Mesenchymal stem cell (in vitro differentiated cells and primary cell): ENCODE measurements at regions not wholly inside any gene's neighbourhood (a gene's known extent, or its start where the extent isn't known, plus 50 kb on each side); places are given as distances from the start of the nearest gene placed in this dataset.
"Not testable (repeated sequence)": the region's sequence is repeated elsewhere in the genome, so short reads cannot be mapped to it uniquely, and the experiment has no call there.

ENCODE experiments used
- DNase-seq: peaks from one replicate; pipeline ENCODE4 v3.0.0-alpha.2; 2013
- H2AFZ ChIP-seq: one replicate; pipeline ENCODE4 v1.6.1; 2013; ENCODE audit warnings: low read depth, mild to moderate bottlenecking, control low read depth, inconsistent platforms, low read length, moderate library complexity
- H2AK5ac ChIP-seq: 2 replicates; pipeline ENCODE4 v1.6.1; 2013; ENCODE audit warnings: low read length, moderate library complexity, mild to moderate bottlenecking, inconsistent platforms; ENCODE audit not compliant: severe bottlenecking
- H2BK120ac ChIP-seq: one replicate; pipeline ENCODE4 v1.6.1; 2013; ENCODE audit warnings: low read depth, mild to moderate bottlenecking, inconsistent platforms, low read length, moderate library complexity
- H2BK12ac ChIP-seq, 2 experiments: one replicate each; pipeline ENCODE4 v1.6.1; 2013; ENCODE audit warnings: inconsistent platforms in 2 of 2, low read length in 2 of 2, mild to moderate bottlenecking in 2 of 2, moderate library complexity in 2 of 2, control low read depth in 1 of 2
- H2BK15ac ChIP-seq: one replicate; pipeline ENCODE4 v1.6.1; 2013; ENCODE audit warnings: mild to moderate bottlenecking, low read depth, inconsistent platforms; ENCODE audit not compliant: poor library complexity, severe bottlenecking
- H2BK5ac ChIP-seq: 2 replicates; pipeline ENCODE4 v1.6.1; 2013; ENCODE audit warnings: low read depth, mild to moderate bottlenecking, low read length, control low read depth, inconsistent platforms; ENCODE audit not compliant: poor library complexity, severe bottlenecking
- H3K14ac ChIP-seq, 2 experiments: one replicate each; pipeline ENCODE4 v1.6.1; 2013; ENCODE audit warnings: inconsistent platforms in 2 of 2, low read length in 2 of 2, control low read depth in 1 of 2, mild to moderate bottlenecking in 1 of 2, moderate library complexity in 1 of 2
- H3K18ac ChIP-seq, 2 experiments: one replicate each; pipeline ENCODE4 v1.6.1; 2013; ENCODE audit warnings: inconsistent platforms in 2 of 2, low read length in 2 of 2, control low read depth in 1 of 2, low read depth in 1 of 2, mild to moderate bottlenecking in 1 of 2
- H3K23ac ChIP-seq, 2 experiments: one replicate each; pipeline ENCODE4 v1.6.1; 2013; ENCODE audit warnings: inconsistent platforms in 2 of 2, low read length in 2 of 2, mild to moderate bottlenecking in 2 of 2, moderate library complexity in 2 of 2, control low read depth in 1 of 2
- H3K27ac ChIP-seq: 2 replicates; pipeline ENCODE4 v1.5.1; 2013; ENCODE audit warnings: mild to moderate bottlenecking, moderate library complexity, low read length, control low read depth, inconsistent platforms; ENCODE audit not compliant: poor library complexity, severe bottlenecking
- H3K27me3 ChIP-seq, 2 experiments: 2 replicates each; pipeline versions ENCODE4 v1.6.1 to v1.7.0; 2013; ENCODE audit warnings: low read length in 2 of 2, mild to moderate bottlenecking in 2 of 2, moderate library complexity in 2 of 2, control low read depth in 1 of 2, inconsistent platforms in 1 of 2; ENCODE audit not compliant: control insufficient read depth in 1 of 2, insufficient read depth in 1 of 2
- H3K36me3 ChIP-seq, 2 experiments: 2 replicates each; pipeline versions ENCODE4 v1.6.1 to v1.7.0; 2013; ENCODE audit warnings: low read length in 2 of 2, control low read depth in 1 of 2, inconsistent platforms in 1 of 2, low read depth in 1 of 2, mild to moderate bottlenecking in 1 of 2; ENCODE audit not compliant: insufficient read depth in 2 of 2, control insufficient read depth in 1 of 2
- H3K4ac ChIP-seq, 2 experiments: one replicate each; pipeline ENCODE4 v1.6.1; 2013; ENCODE audit warnings: inconsistent platforms in 2 of 2, low read length in 2 of 2, mild to moderate bottlenecking in 2 of 2, moderate library complexity in 2 of 2, control low read depth in 1 of 2, low read depth in 1 of 2
- H3K4me1 ChIP-seq: 2 replicates; pipeline ENCODE4 v1.6.1; 2013; ENCODE audit warnings: low read depth, low read length, control low read depth; ENCODE audit not compliant: control insufficient read depth, insufficient read depth
- H3K4me2 ChIP-seq: 2 replicates; pipeline ENCODE4 v1.6.1; 2013; ENCODE audit warnings: low read length, mild to moderate bottlenecking, inconsistent platforms; ENCODE audit not compliant: poor library complexity, severe bottlenecking
- H3K4me3 ChIP-seq, 2 experiments: 2 replicates each; pipeline versions ENCODE4 v1.5.1 to v1.7.0; 2013; ENCODE audit warnings: low read length in 2 of 2, mild to moderate bottlenecking in 2 of 2, control low read depth in 1 of 2, low read depth in 1 of 2; ENCODE audit not compliant: insufficient read depth in 1 of 2
- H3K79me1 ChIP-seq: replicated peaks from 2 replicates; pipeline ENCODE4 v1.6.1; 2013; ENCODE audit warnings: mild to moderate bottlenecking, control low read depth, low read length, inconsistent platforms; ENCODE audit not compliant: poor library complexity, severe bottlenecking
- H3K9ac ChIP-seq: 2 replicates; pipeline ENCODE4 v1.7.0; 2013; ENCODE audit warnings: mild to moderate bottlenecking, low read length, moderate library complexity
- H3K9me3 ChIP-seq: 2 replicates; pipeline ENCODE4 v1.7.0; 2013; ENCODE audit warnings: mild to moderate bottlenecking, low read length; ENCODE audit not compliant: control insufficient read depth
- H4K8ac ChIP-seq: one replicate; pipeline ENCODE4 v1.6.1; 2013; ENCODE audit warnings: inconsistent platforms, mild to moderate bottlenecking, low read length, moderate library complexity
- H4K91ac ChIP-seq: one replicate; pipeline ENCODE4 v1.6.1; 2013; ENCODE audit warnings: mild to moderate bottlenecking, low read length, inconsistent platforms
- WGBS: methylation state at CpG from one replicate; pipeline ENCODE4 v1.1.7; 2013; ENCODE audit warnings: mixed read lengths; 5-methylcytosine and 5-hydroxymethylcytosine counted together

GRCh38 chr16:15274796-15275195 is 103.3 kb downstream of the NPIPA5 start:
- H3K27me3 ChIP-seq, DNase-seq, H3K36me3 ChIP-seq, H2AFZ ChIP-seq, H4K8ac ChIP-seq, H3K27ac ChIP-seq, H3K4me1 ChIP-seq, H3K4ac ChIP-seq, H2BK15ac ChIP-seq, H3K9me3 ChIP-seq, H3K18ac ChIP-seq, H3K23ac ChIP-seq, H3K79me1 ChIP-seq, H2BK12ac ChIP-seq, H4K91ac ChIP-seq, H2BK120ac ChIP-seq, H3K4me3 ChIP-seq, H3K14ac ChIP-seq, H2AK5ac ChIP-seq, H3K9ac ChIP-seq, H3K4me2 ChIP-seq, H2BK5ac ChIP-seq: not testable (repeated sequence)
- WGBS = 71% methylated on average over 8 of the region's 8 CpGs

DNA sequence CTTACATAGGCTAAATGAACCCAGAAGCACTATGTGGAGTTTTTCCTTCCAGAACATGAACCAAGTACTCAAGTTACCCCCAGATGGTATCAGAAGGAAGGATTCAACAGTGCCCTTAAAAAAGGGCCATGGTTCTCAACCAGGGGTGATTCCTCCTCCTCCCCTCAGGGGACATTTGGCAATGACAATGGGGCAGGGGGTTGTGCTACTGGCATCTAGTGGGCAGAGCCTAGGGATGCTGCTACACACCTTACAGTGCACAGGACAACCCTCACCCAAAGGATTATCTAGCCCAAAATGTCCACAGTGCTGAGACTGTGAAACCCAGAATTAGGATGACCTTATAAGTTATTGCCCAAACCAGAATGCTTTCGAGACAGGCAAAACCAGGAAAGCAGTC is 104.1 kb downstream of the NPIPA5 start:
- WGBS = no CpG with 5 or more reads among the region's 1 CpG

DNA sequence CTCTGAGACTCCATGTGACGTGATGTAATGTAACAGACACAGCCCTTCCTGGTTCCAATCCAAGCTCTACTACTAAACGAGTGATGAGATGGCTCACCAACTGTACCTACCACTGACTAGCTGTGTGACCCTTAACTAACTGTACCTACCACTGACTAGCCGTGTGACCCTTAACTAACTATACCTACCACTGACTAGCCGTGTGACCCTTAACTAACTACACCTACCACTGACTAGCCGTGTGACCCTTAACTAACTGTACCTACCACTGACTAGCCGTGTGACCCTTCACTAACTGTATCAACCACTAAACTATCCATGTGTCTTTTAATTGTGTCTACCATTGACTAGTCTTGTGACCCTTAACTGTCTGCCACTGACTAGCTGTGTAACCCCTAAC is 111.2 kb downstream of the NPIPA5 start:
- 94% methylated on average over 4 of the region's 6 CpGs for WGBS
- H3K27ac ChIP-seq, H3K27me3 ChIP-seq, H3K18ac ChIP-seq, H3K14ac ChIP-seq, H2BK5ac ChIP-seq, H3K9ac ChIP-seq, H2AK5ac ChIP-seq, H2BK15ac ChIP-seq, H3K36me3 ChIP-seq, H3K4me3 ChIP-seq, H2BK12ac ChIP-seq, H2BK120ac ChIP-seq, H3K4me2 ChIP-seq, H4K8ac ChIP-seq, H3K4me1 ChIP-seq, H3K9me3 ChIP-seq, H2AFZ ChIP-seq, H3K23ac ChIP-seq, H4K91ac ChIP-seq, DNase-seq, H3K4ac ChIP-seq, H3K79me1 ChIP-seq: not testable (repeated sequence)

More for the DNA sequence above, 104.1 kb downstream of the NPIPA5 start:
- DNase-seq, H4K8ac ChIP-seq, H3K23ac ChIP-seq, H3K36me3 ChIP-seq, H3K79me1 ChIP-seq, H3K9ac ChIP-seq, H2BK12ac ChIP-seq, H3K4me2 ChIP-seq, H3K4me1 ChIP-seq, H2BK15ac ChIP-seq, H3K4ac ChIP-seq, H3K18ac ChIP-seq, H3K27me3 ChIP-seq, H2BK120ac ChIP-seq, H2AK5ac ChIP-seq, H4K91ac ChIP-seq, H3K9me3 ChIP-seq, H2BK5ac ChIP-seq, H3K14ac ChIP-seq, H2AFZ ChIP-seq, H3K4me3 ChIP-seq, H3K27ac ChIP-seq: not testable (repeated sequence)

DNA sequence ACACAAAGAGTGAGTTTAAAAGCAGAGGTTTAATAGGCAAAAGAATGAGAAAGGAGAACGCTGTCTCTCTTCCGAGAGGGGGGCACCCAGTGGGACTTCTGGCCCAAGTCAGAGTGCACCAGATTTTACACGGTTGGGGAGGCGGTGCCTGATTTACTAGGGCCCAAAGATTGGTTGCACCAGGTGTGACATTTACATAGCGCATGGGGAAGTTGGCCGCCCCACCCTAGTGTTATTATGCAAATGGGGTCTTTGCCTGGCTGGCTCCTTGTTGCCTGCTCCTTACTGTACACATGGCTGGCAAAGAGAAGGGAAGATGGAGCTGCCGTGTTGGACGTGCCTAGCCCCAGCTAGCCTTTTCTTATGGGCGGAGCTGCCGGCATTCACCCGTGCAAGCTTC is 115.9 kb downstream of the NPIPA5 start:
- H3K18ac ChIP-seq, H3K4me2 ChIP-seq, H3K4ac ChIP-seq, H3K23ac ChIP-seq, H2BK5ac ChIP-seq, H3K9ac ChIP-seq, DNase-seq, H3K36me3 ChIP-seq, H3K14ac ChIP-seq, H2BK15ac ChIP-seq, H4K91ac ChIP-seq, H3K4me1 ChIP-seq, H2AK5ac ChIP-seq, H3K4me3 ChIP-seq, H2BK12ac ChIP-seq, H2BK120ac ChIP-seq, H3K27ac ChIP-seq, H2AFZ ChIP-seq, H4K8ac ChIP-seq, H3K79me1 ChIP-seq, H3K9me3 ChIP-seq, H3K27me3 ChIP-seq: not testable (repeated sequence)
- no CpG with 5 or more reads among the region's 11 CpGs for WGBS
